ENCODE measurements at regions not wholly inside any gene's neighbourhood (a gene's known extent, or its start where the extent isn't known, plus 50 kb on each side); places are given as distances from the start of the nearest gene placed in this dataset.
A peak's percentile ranks its signal among the peaks of the same experiment; 100 is the strongest.

DNA sequence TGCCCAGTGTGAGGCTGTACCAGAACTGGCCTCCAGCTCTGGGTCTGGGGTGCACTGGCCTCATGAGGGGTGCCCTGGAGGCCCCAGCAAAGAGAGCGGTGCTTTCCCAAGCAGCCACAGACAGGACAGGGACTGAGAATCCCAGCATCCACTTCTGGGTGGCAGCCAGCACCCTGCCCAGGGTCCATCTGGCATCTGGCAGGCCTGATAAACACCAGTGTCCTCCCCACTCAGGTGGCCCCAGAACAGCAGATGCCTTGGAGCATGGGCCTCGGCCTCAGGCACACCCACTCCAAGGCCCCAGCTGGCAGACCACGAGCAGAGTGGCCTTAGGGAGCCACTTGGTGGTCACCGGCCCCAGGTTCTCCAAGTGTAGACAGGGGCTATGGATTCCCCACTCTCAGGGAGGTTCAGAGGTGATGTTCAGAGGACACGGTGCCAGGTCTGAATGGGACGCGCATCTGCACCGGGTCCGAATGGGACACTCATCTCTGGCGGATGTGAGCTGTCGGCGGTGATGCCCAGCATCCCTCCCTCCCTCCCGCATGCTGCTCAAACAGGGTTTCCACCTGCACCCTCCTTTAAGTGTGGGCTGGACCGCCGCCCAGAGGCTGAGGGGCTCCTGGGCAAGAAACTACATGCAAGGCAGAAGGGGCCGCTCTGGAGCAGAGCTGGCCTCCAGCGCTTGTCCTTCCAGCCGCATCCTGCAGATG lies 82.2 kb upstream of the GPC1 start:
- Histone ChIP-seq H3K4me1 (no peaks in the 10 kb centered on the region), H3K4me3 (no peak overlapping the region), H3K27ac (no peak overlapping the region), H3K9me3 (no peaks in the 10 kb centered on the region), H3K36me3 (no peaks in the 10 kb centered on the region), H3K27me3 (no peaks in the 10 kb centered on the region)
- peak in 1 of 3 donors; percentile 11 for DNase-seq
- TF ChIP-seq POLR2A (IDR thresholded peaks at IDR 0.05) (no peak), CTCF (IDR thresholded peaks at IDR 0.05) (no peak)

DNA sequence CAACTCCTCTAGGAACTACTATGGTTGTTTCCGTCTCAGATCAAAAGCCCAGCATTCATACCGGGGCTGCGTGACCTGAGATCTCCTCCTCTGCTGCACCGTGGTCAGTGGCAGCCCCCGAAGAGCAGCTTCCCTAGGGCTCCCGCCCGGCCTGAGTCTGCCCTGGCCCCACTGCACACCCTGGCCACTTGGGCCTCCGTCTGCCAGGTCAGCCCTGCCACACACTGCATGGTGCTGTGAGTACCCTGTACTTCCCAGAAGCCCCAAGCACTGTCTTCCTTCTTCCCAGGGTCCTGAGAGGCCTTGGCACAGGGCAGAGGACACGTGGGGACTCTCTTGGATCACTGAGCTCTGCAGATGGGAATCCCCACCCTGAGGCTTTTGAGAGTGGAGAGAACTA lies 81.5 kb upstream of the GPC1 start:
- DNase-seq, result peak in 1 of 3 donors; percentile 16
- no peaks in the 10 kb centered on the region for H3K4me1 ChIP-seq
- H3K27ac ChIP-seq, result no peak overlapping the region
- H3K36me3 ChIP-seq, result no peaks in the 10 kb centered on the region
- TF ChIP-seq CTCF (IDR thresholded peaks at IDR 0.05), result no peak
- no peak for TF ChIP-seq POLR2A (IDR thresholded peaks at IDR 0.05)
- H3K9me3 ChIP-seq, result no peaks in the 10 kb centered on the region
- H3K4me3 ChIP-seq, result no peak overlapping the region
- no peaks in the 10 kb centered on the region for H3K27me3 ChIP-seq

GRCh38 chr2:240355001-240355891 lies 80.2 kb upstream of the GPC1 start:
- no peaks in the 10 kb centered on the region for H3K4me1 ChIP-seq
- no peak overlapping the region for H3K4me3 ChIP-seq
- H3K27ac ChIP-seq, result no peak overlapping the region
- H3K9me3 ChIP-seq, result no peaks in the 10 kb centered on the region
- peak in 1 of 3 donors; percentile 23 for DNase-seq
- H3K36me3 ChIP-seq, result no peaks in the 10 kb centered on the region
- H3K27me3 ChIP-seq, result no peaks in the 10 kb centered on the region
- TF ChIP-seq CTCF (IDR thresholded peaks at IDR 0.05) (no peak), POLR2A (IDR thresholded peaks at IDR 0.05) (no peak)

DNA sequence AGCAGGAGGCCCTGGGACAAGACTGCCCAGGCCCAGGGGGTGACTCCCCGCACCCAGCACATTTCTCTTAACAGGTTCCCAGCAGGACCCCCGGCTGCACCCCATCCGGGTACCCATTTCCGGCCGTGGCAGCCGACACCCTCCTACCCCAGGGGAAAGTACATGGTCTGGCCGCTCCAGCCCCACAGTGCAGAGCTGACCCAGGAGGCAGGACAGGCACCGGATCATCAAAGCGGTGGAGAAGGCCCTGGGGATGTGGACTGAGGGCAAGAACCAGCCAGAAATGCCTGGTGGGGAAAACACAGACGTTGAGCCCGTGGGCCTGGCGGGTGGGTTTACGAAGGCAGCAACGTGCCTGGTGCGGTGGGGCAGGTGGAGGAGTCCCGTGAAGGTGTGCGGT lies 79.5 kb upstream of the GPC1 start:
- TF ChIP-seq POLR2A (IDR thresholded peaks at IDR 0.05) (no peak), CTCF (IDR thresholded peaks at IDR 0.05) (no peak)
- H3K4me3 ChIP-seq, result no peak overlapping the region
- no peaks in the 10 kb centered on the region for H3K27me3 ChIP-seq
- peak in 1 of 3 donors; percentile 19 for DNase-seq
- no peak overlapping the region for H3K27ac ChIP-seq
- H3K4me1 ChIP-seq, result no peaks in the 10 kb centered on the region
- no peaks in the 10 kb centered on the region for H3K36me3 ChIP-seq
- peaks cover 0 to 4% (median 0%) of the 10 kb centered on the region in 4 donors for H3K9me3 ChIP-seq

DNA sequence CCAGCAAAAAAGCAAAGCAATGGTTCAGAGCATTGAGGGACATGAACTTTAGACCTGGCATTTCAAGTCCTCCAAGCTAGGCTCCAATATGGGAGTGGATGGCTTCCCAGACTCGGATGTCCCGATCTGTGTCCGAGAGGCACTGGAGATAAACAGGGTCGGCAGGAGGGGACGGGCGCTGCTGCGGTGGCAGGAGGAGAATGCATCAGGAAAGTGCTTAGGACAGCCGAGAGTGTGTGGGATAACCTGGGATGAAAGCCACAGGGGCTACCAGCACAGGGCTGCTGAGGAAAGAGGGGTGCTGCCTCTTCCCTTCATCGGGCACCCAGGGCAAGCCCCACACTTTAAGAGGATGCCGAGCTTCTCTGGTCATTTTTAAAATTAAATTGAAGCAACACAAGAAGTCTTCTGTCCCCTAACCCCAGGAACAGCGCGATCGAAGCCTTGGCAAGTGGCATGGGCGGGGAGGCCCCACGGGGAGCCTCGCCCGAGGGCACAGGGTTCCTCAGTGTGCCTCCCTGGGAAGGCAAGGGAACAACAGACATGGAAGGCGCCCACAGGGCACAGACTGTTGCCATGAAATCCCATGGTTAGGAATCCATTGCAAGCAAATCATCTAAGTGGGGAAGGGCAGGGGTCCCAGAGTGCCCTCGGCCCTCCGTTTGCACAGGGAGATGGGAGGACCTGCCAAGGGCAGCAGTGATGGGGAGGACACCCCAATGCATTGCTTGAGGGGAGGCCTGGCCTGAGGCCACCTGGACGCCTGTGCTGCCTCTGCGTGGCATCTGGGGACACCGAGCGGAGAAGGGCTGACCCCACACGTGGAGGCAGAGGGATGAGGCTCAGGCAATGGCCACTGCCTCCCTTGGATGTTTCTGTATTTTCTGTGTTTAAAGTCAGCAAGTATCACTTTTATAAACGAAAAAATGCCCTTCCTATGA lies 78.5 kb upstream of the GPC1 start:
- no peak overlapping the region for H3K4me3 ChIP-seq
- peaks cover 0 to 4% (median 0%) of the 10 kb centered on the region in 4 donors for H3K9me3 ChIP-seq
- H3K27ac ChIP-seq, result no peak overlapping the region
- peak in 1 of 3 donors; percentile 18 for DNase-seq
- no peaks in the 10 kb centered on the region for H3K27me3 ChIP-seq
- TF ChIP-seq CTCF (IDR thresholded peaks at IDR 0.05), result no peak
- H3K4me1 ChIP-seq, result no peaks in the 10 kb centered on the region
- H3K36me3 ChIP-seq, result no peaks in the 10 kb centered on the region
